GM18867 (cell line): ENCODE measurements at regions not wholly inside any gene's neighbourhood (a gene's known extent, or its start where the extent isn't known, plus 50 kb on each side); places are given as distances from the start of the nearest gene placed in this dataset.

Source experiments
- ATAC-seq: cut with Tn5 transposase; IDR thresholded peaks from one replicate; pipeline ENCODE4 v1.9.1; 2021; ENCODE audit warnings: mild to moderate bottlenecking, moderate library complexity; ENCODE audit not compliant: unreplicated experiment

- ATAC-seq = no peak
These were observed 540.6 kb downstream of the EBF1 start for GRCh38 chr5:158559066-158559465.

GRCh38 chr5:158553962-158554336 is 545.8 kb downstream of the EBF1 start:
- ATAC-seq = no peak

- no peak for ATAC-seq
These were observed 546.3 kb downstream of the EBF1 start for GRCh38 chr5:158553195-158553961.

GRCh38 chr5:158552241-158552640 is 547.5 kb downstream of the EBF1 start:
- no peak for ATAC-seq

GRCh38 chr5:158549311-158549710 is 550.4 kb downstream of the EBF1 start:
- no peak for ATAC-seq

GRCh38 chr5:158546748-158547147 is 553.0 kb downstream of the EBF1 start:
- ATAC-seq = no peak

- ATAC-seq = no peak
These were observed 553.7 kb downstream of the EBF1 start for GRCh38 chr5:158545949-158546530.

GRCh38 chr5:158544388-158545339 is 555.1 kb downstream of the EBF1 start:
- ATAC-seq = no peak

- no peak for ATAC-seq
These were observed 556.0 kb downstream of the EBF1 start for GRCh38 chr5:158543539-158544387.

- ATAC-seq = no peak
These were observed 558.0 kb downstream of the EBF1 start for GRCh38 chr5:158541536-158542297.

- ATAC-seq = no peak
These were observed 561.1 kb downstream of the EBF1 start for GRCh38 chr5:158538506-158539074.

- ATAC-seq = no peak
These were observed 562.4 kb downstream of the EBF1 start for GRCh38 chr5:158537366-158537765.

GRCh38 chr5:158534203-158534602 is 565.5 kb downstream of the EBF1 start:
- no peak for ATAC-seq

GRCh38 chr5:158532739-158533138 is 567.0 kb downstream of the EBF1 start:
- ATAC-seq = no peak

GRCh38 chr5:158531860-158532259 is 567.9 kb downstream of the EBF1 start:
- ATAC-seq = no peak

- ATAC-seq = no peak
These were observed 569.6 kb downstream of the EBF1 start for GRCh38 chr5:158530115-158530514.

GRCh38 chr5:158529454-158529853 is 570.3 kb downstream of the EBF1 start:
- ATAC-seq = no peak

GRCh38 chr5:158525663-158526062 is 574.1 kb downstream of the EBF1 start:
- ATAC-seq = no peak

GRCh38 chr5:158524070-158524469 is 575.6 kb downstream of the EBF1 start:
- no peak for ATAC-seq

- ATAC-seq = no peak
These were observed 576.9 kb downstream of the EBF1 start for GRCh38 chr5:158522776-158523175.
